ENCODE measurements at regions not wholly inside any gene's neighbourhood (a gene's known extent, or its start where the extent isn't known, plus 50 kb on each side); places are given as distances from the start of the nearest gene placed in this dataset.

DNA sequence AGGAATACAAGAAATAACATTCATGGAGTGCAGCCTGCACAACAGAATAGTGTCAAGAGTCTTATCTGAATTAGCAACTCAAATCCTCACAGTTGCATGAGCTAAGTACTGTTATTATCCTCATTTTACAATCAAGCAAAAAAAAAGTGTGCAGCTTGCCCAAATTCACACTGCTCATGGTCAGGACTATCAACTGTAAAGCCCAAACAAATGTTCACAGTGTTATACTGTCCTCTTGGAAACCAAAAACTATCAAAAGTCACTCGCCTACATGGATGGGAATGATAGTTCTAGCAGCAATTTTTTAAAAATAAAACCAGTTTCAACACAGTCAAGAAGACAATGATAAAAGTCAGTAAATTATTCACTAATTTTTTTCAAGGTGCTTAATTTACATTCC lies 114.6 kb upstream of the HSF2 start:
- TF ChIP-seq TCF12 (IDR thresholded peaks at IDR 0.05; ENCODE audit: low read depth) (no peak), CREB1 (IDR thresholded peaks at IDR 0.05; ENCODE audit: low read depth) (no peak), RAD21 (IDR thresholded peaks at IDR 0.05; ENCODE audit: low read depth) (no peak), TAF1 (IDR thresholded peaks at IDR 0.05; ENCODE audit: low read depth) (no peak), FOXM1 (IDR thresholded peaks at IDR 0.05; ENCODE audit: borderline replicate concordance, low read depth) (no peak), EP300 (IDR thresholded peaks at IDR 0.05; ENCODE audit: borderline replicate concordance) (no peak)
- TF ChIP-seq, protein P1, sequence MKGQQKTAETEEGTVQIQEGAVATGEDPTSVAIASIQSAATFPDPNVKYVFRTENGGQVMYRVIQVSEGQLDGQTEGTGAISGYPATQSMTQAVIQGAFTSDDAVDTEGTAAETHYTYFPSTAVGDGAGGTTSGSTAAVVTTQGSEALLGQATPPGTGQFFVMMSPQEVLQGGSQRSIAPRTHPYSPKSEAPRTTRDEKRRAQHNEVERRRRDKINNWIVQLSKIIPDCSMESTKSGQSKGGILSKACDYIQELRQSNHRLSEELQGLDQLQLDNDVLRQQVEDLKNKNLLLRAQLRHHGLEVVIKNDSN (IDR thresholded peaks at IDR 0.05): no peak
- TF ChIP-seq, protein P2, sequence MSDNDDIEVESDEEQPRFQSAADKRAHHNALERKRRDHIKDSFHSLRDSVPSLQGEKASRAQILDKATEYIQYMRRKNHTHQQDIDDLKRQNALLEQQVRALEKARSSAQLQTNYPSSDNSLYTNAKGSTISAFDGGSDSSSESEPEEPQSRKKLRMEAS (IDR thresholded peaks at IDR 0.05): no peak
- TF ChIP-seq, protein P3, sequence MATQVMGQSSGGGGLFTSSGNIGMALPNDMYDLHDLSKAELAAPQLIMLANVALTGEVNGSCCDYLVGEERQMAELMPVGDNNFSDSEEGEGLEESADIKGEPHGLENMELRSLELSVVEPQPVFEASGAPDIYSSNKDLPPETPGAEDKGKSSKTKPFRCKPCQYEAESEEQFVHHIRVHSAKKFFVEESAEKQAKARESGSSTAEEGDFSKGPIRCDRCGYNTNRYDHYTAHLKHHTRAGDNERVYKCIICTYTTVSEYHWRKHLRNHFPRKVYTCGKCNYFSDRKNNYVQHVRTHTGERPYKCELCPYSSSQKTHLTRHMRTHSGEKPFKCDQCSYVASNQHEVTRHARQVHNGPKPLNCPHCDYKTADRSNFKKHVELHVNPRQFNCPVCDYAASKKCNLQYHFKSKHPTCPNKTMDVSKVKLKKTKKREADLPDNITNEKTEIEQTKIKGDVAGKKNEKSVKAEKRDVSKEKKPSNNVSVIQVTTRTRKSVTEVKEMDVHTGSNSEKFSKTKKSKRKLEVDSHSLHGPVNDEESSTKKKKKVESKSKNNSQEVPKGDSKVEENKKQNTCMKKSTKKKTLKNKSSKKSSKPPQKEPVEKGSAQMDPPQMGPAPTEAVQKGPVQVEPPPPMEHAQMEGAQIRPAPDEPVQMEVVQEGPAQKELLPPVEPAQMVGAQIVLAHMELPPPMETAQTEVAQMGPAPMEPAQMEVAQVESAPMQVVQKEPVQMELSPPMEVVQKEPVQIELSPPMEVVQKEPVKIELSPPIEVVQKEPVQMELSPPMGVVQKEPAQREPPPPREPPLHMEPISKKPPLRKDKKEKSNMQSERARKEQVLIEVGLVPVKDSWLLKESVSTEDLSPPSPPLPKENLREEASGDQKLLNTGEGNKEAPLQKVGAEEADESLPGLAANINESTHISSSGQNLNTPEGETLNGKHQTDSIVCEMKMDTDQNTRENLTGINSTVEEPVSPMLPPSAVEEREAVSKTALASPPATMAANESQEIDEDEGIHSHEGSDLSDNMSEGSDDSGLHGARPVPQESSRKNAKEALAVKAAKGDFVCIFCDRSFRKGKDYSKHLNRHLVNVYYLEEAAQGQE (IDR thresholded peaks at IDR 0.05; ENCODE audit: low read depth): no peak

Data from Ishikawa (cell line).